ENCODE measurements at regions not wholly inside any gene's neighbourhood (a gene's known extent, or its start where the extent isn't known, plus 50 kb on each side); places are given as distances from the start of the nearest gene placed in this dataset.
A peak's percentile ranks its signal among the peaks of the same experiment; 100 is the strongest.

- no peak for DNase-seq (ENCODE audit: low read depth)
Observed at GRCh38 chr4:123880631-123881030, 484.0 kb downstream of the SPRY1 start.

GRCh38 chr4:123884922-123885321 is 488.3 kb downstream of the SPRY1 start:
- DNase-seq (ENCODE audit: low read depth), result no peak

DNA sequence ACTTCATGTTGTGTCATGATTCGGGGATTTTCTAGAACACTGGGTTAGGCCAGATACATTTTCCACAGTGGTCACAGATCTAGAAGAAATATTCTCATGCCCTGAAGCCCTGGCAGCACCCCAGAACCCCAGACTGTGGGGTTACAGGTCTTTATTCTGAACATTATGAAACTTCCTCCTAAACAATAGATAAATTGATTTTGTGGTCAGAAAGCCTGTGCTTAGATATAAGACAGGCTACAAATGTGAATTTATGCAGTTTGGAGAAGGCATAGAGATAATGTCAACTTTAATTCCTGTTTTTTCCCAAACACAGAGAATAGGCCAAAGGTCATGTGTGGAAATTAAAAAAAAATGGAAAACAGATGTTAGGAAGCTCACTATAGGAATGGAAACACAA is 492.9 kb downstream of the SPRY1 start:
- DNase-seq (ENCODE audit: low read depth), result no peak

- DNase-seq (ENCODE audit: low read depth), result no peak
Observed at GRCh38 chr4:123890889-123891288, 494.3 kb downstream of the SPRY1 start.

- DNase-seq (ENCODE audit: low read depth), result no peak
Observed at GRCh38 chr4:123891881-123892280, 495.3 kb downstream of the SPRY1 start.

DNA sequence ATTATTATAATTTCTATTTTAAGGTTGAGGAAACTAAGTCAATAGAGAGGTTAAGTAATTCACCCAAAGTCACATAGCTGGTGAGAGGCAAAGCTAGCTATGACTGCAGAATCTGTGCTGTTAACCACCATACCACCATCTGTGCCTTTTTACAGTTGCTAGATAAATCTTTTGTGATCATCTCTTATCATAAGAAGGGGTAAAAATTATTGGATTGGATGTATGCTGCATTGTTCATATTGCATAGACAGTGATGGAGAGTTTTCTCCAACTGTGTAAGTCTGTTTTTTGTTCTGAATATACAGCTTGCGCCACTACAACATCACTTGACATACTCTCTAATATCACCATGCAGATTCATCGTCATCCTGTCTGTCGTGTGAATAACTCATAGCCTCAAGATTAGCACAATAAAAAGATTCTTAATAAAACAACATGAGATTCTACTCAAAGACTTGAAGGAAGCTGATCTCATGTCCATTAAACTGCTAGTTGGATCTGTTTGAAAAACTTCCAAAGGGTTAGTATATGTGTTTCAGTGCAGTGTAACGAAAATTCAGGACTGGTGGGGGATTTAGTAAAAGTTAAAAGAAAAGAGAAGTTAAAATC is 495.9 kb downstream of the SPRY1 start:
- DNase-seq (ENCODE audit: low read depth), result no peak

GRCh38 chr4:123893011-123893981 is 496.7 kb downstream of the SPRY1 start:
- no peak for DNase-seq (ENCODE audit: low read depth)

DNA sequence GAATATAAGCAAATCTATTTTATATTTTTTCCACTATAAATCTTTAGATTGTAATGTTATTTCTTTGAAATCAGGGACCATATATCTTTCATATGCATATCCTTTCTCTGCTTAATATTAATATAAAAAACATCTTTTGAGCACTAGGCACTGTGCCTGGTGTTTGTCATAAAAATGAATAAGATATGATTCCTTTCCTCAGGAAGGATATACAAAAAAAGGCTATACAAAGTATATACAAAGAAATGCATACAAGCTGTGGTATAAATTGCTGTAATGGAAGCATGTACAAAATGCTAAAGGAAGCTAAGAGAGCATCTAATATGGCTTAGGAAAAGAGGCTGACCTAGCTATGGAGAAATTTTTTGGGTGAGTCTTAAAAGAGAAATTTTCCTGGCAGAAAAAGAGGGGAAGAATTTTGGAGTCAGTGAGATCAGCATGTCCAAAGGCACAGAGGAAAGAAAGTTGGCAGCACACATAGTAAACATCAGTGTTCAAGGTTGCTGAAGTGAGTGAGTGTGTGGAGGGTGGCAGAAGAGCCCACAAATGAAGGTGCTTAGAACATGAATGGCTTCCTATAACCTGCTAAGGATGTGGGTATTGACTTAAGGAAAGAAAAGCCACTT is 500.0 kb downstream of the SPRY1 start:
- DNase-seq (ENCODE audit: low read depth), result no peak

DNA sequence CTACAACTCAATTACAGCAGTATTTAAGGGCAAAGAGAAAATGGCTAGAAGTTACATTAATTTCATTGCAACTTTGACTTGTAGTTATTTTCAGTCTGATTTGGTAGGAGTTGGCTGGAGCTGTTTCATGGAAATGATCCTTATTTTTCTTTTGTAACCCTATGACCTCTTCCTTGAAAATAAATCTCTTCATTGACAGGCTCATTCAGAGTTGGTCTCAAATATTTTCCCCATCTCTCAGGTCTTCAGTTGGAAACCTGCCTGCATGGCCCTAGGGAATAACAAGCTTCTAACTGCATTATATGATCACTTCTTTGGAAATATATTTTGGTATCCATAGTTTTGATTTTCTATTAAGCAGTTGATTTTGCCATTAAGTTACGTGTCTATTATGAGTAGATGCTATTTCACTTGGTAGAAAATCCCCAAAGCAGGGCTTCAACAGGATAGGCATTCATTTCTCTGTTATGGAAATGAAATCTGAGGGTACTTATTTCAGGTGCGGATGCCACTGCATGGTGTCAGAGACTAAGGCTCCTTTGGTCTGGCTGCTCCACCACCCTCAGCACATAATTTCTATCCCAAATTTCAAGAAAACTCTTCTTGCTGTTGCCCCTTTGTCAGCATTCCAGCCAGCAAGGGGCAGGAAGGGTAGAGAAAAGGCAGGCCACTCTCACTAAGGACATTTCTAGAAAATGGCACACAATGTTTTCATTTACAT is 502.5 kb downstream of the SPRY1 start:
- no peak for DNase-seq (ENCODE audit: low read depth)

DNA sequence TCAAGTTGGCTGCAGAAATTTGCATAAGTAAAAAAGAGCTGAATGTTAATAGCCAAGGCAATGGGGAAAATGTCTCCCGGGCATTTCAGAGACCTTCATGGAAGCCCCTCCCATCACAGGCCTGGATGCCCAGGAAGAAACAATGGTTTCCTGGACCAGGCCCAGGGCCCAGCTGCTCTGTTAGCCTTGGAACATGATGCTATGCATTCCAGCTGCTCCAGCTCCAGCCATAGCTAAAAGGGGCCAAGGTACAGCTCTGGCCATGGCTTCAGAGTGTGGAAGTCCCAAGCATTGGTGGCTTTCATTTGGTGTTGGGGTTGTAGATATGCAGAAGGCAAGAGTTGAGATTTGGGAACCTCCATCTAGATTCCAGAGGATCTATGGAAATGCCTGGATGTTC is 508.3 kb downstream of the SPRY1 start:
- DNase-seq (ENCODE audit: low read depth), result no peak

GRCh38 chr4:123913598-123913997 is 517.0 kb downstream of the SPRY1 start:
- DNase-seq (ENCODE audit: low read depth), result no peak

GRCh38 chr4:123916821-123917220 is 520.2 kb downstream of the SPRY1 start:
- DNase-seq (ENCODE audit: low read depth), result no peak

DNA sequence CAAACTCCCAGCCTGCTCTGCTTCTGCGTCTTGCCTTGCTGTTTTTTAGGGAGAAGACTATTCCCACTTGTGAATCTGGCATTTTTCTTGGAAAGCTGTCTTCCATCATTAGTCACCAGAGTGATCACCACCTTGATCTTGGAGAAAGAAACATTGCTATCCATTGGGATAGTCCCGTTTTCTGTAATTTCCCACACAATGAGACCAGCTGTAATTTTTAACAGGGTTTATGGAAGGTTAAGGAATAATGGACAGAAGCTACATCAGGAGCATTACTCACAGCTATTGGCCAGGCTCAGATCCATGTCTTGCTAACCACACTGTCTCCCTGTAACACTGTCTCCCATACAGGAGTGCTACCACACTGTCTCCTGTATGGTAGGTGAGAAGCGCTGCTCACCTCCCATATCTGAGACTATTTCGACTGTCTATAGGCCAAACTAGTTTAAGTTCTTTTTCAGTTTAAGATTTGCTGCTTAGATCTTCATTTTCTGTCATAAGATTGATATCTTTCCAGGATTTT is 523.0 kb downstream of the SPRY1 start:
- DNase-seq (ENCODE audit: low read depth), result no peak

DNA sequence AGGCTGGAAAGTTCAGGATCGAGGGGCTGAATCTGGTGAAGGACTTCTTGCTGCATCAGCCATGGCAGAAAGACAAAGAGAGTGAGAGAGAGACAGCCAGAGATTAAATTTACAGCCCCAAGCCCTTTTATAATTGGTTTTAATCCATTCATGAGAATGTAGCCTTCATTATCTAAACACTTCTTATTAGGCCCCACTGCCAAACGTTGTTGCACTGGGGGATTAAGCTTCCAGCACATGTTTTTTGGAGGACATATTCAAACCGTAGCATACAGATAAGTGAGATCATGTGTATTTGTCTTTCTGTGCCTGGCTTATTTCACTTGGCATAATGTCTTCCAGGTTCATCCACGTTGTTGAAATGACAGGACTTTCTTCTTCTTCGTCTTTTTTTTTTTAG is 524.7 kb downstream of the SPRY1 start:
- no peak for DNase-seq (ENCODE audit: low read depth)

DNA sequence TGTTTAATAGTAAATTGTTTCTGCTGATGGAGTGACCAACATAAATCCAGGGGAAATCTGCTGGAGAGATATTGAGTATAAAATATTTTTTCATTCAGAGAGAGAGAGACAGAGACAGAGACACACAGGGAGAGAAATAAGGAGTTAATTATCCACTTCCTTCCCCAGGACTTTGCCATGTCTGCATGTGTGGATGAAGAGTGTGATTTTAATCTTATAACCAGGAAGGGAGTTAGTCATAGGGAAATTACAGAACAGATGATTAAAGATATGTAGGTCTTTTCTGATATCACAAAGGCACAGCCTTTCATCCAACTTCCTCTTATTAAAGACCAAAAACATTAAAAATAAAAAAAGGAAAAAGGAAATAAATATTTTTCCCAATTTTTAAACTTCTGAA is 526.3 kb downstream of the SPRY1 start:
- no peak for DNase-seq (ENCODE audit: low read depth)

GRCh38 chr4:123924536-123924935 is 527.9 kb downstream of the SPRY1 start:
- DNase-seq (ENCODE audit: low read depth), result no peak

DNA sequence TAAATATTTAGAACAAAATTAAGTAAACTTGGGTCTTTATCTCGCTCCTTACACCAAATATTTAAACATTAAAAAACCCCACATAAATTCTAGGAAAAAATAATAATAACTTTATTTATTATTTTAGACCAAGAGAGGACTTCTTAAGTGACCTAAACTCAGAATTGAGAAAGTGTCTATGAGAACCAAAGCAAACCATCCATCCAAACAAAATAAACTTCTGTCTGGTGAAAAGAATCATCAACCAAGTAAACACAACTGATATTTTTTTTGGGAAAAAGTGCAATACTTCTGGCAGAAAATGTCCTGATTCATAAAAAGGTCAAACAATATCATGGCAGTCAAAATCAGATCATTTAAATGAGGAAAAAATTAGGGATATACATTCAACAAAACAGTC is 533.0 kb downstream of the SPRY1 start:
- no peak for DNase-seq (ENCODE audit: low read depth)

DNA sequence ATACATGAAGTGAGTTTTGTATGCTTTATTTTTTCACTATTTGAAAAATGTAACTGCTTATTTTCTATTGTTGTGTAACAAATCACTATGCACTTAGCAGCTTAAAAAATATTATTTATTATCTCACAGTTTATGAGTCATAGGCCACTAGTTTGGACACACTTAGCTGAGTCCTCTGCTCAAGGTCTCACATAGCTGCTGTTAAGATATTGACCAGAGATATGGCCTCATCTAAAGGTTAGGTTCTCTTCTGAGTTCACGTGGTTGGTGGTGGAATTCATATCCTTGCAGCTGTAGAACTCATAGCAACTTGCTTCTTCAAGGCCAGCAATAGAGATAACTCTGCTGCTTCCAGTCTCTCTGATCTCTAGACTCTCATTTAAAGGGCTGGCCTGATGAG is 534.4 kb downstream of the SPRY1 start:
- DNase-seq (ENCODE audit: low read depth), result no peak

DNA sequence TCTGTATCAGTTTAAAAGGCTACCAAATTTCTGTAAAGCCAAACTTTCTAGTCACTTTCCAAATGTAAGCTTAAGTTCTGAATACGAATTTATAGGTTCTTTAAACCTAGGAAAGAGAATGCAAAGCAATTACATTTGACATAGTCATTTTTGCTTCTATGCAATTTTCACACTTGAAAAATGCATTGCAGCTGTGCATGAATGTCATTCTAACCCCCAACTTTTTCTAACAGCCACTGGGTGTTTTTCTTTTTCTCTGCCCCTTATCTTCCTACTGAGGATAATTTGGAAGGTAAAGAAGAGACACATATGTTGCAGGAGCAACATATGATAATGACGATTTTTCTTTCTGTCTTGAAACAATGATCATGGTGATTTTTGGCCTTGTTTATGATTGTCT is 537.5 kb downstream of the SPRY1 start:
- DNase-seq (ENCODE audit: low read depth), result no peak

DNA sequence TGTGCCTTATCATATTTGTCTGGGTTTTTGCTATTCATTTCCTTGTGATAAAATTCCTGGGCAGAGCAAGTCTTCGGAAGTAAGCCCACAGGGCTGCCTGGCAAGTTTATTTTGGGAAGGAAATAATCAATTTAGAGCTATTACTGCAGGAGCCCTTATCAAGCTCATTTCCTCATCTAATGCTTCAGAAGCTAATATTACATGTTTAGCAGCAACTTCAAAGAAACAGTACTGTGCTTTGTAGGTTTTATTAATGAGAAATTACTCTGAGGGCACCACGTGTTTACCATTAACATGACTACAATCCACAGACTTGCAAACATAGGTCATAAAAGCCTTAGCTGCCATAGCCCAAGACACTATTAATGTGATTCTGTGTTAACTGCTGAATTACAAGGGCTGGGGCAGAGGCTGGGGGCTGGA is 540.0 kb downstream of the SPRY1 start:
- DNase-seq (ENCODE audit: low read depth), result no peak

- no peak for DNase-seq (ENCODE audit: low read depth)
Observed at GRCh38 chr4:123937581-123937980, 541.0 kb downstream of the SPRY1 start.

- peak; percentile 20 for DNase-seq (ENCODE audit: low read depth)
Observed at GRCh38 chr4:123939621-123940020, 543.0 kb downstream of the SPRY1 start.
